ENCODE measurements at regions not wholly inside any gene's neighbourhood (a gene's known extent, or its start where the extent isn't known, plus 50 kb on each side); places are given as distances from the start of the nearest gene placed in this dataset.

DNA sequence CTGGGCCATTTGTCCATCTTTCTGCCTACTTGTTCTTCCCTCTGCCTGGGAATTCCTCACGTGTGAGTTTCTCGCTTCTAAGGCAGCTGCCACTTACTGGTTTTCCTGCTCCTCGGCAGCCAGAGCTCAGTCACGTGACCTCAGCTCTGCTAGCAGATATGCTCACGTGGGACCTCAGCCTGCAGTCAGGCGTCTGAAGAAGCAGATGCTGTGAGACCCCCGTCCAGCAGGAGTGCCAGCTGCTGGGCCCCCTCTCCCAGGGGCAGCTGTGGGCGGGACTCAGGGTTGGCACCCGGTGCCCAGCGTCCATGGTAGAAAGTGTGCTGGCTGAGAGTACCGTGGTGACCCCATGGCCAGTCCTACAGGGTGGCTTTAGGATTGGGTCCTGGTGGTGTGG lies 161.3 kb upstream of the TLE3 start:
- TF ChIP-seq POLR2A (IDR thresholded peaks at IDR 0.05; ENCODE audit: low read depth, low read length) (no peak), PAX5 (IDR thresholded peaks at IDR 0.05; ENCODE audit: insufficient read depth, low read length, severe bottlenecking) (no peak), POLR2AphosphoS5 (IDR thresholded peaks at IDR 0.05; ENCODE audit: low read depth, low read length) (no peak), TAF1 (IDR thresholded peaks at IDR 0.05; ENCODE audit: low read depth, low read length) (no peak)

Measured in GM12891 (cell line).